ENCODE measurements at regions not wholly inside any gene's neighbourhood (a gene's known extent, or its start where the extent isn't known, plus 50 kb on each side); places are given as distances from the start of the nearest gene placed in this dataset.

GRCh38 chr1:55814967-55815366 lies 599.8 kb upstream of the USP24 start:
- H3K9me3 ChIP-seq (ENCODE audit: low read length), result no peaks in the 10 kb centered on the region
- no peak for DNase-seq (ENCODE audit: low spot score)
- no peaks in the 10 kb centered on the region for H4K20me1 ChIP-seq (ENCODE audit: insufficient read depth, low read length)
- no peaks in the 10 kb centered on the region for H3K9me2 ChIP-seq (ENCODE audit: insufficient read depth, low read length)
- no peaks in the 10 kb centered on the region for H3K4me1 ChIP-seq (ENCODE audit: insufficient read depth, low read length, poor library complexity, severe bottlenecking)
- H3K27ac ChIP-seq (ENCODE audit: low read depth, low read length, poor library complexity, severe bottlenecking), result no peak overlapping the region
- BruUV-seq (replicated peaks), result no TSS peak
- no peak for TF ChIP-seq CTCF (conservative IDR thresholded peaks at IDR 0.05; ENCODE audit: low read length)
- TF ChIP-seq EZH2phosphoT487 (IDR thresholded peaks at IDR 0.05; ENCODE audit: borderline replicate concordance, low read depth, low read length), result no peak
- H3K4me3 ChIP-seq (ENCODE audit: low read depth, low read length, poor library complexity, severe bottlenecking), result no peak overlapping the region
- ChIA-PET CTCF (ENCODE audit: unreplicated experiment) (interaction anchor here (1.6 kb wide), 1 partner anchor 24 kb away, joined by 3 read pairs; no protein-coding TSS in a partner anchor), POLR2A (no interaction called here)
- intact Hi-C loops (cut with micrococcal nuclease; ENCODE audit: unreplicated experiment), result no loop called here
- no peak overlapping the region for H2AFZ ChIP-seq (ENCODE audit: low read length)
- H3K4me2 ChIP-seq (ENCODE audit: low read length), result no peak overlapping the region
- no peaks in the 10 kb centered on the region for H3K79me2 ChIP-seq (ENCODE audit: insufficient read depth, low read depth, low read length)
- H3K36me3 ChIP-seq (ENCODE audit: insufficient read depth, low read length), result no peaks in the 10 kb centered on the region

GRCh38 chr1:55813618-55814017 lies 598.5 kb upstream of the USP24 start:
- Histone ChIP-seq H3K4me2 (ENCODE audit: low read length) (no peak overlapping the region), H3K36me3 (ENCODE audit: insufficient read depth, low read length) (no peaks in the 10 kb centered on the region), H4K20me1 (ENCODE audit: insufficient read depth, low read length) (no peaks in the 10 kb centered on the region), H2AFZ (ENCODE audit: low read length) (no peak overlapping the region), H3K27ac (ENCODE audit: low read depth, low read length, poor library complexity, severe bottlenecking) (no peak overlapping the region), H3K4me3 (ENCODE audit: low read depth, low read length, poor library complexity, severe bottlenecking) (no peak overlapping the region), H3K4me1 (ENCODE audit: insufficient read depth, low read length, poor library complexity, severe bottlenecking) (no peaks in the 10 kb centered on the region), H3K9me2 (ENCODE audit: insufficient read depth, low read length) (no peaks in the 10 kb centered on the region), H3K9me3 (ENCODE audit: low read length) (no peaks in the 10 kb centered on the region), H3K79me2 (ENCODE audit: insufficient read depth, low read depth, low read length) (no peaks in the 10 kb centered on the region)
- DNase-seq (ENCODE audit: low spot score), result no peak
- no TSS peak for BruUV-seq (replicated peaks)
- no peak for TF ChIP-seq EZH2phosphoT487 (IDR thresholded peaks at IDR 0.05; ENCODE audit: borderline replicate concordance, low read depth, low read length)
- TF ChIP-seq CTCF (conservative IDR thresholded peaks at IDR 0.05; ENCODE audit: low read length), result no peak
- intact Hi-C loops (cut with micrococcal nuclease; ENCODE audit: unreplicated experiment), result no loop called here
- POLR2A ChIA-PET, result no interaction called here
- CTCF ChIA-PET (ENCODE audit: unreplicated experiment), result no interaction called here

GRCh38 chr1:55812281-55812680 lies 597.1 kb upstream of the USP24 start:
- POLR2A ChIA-PET, result interaction anchor here (0.9 kb wide), 1 partner anchor 24 kb away, joined by 3 read pairs; no protein-coding TSS in a partner anchor
- DNase-seq (ENCODE audit: low spot score), result no peak
- BruUV-seq (replicated peaks), result no TSS peak
- Histone ChIP-seq H3K27ac (ENCODE audit: low read depth, low read length, poor library complexity, severe bottlenecking) (no peak overlapping the region), H4K20me1 (ENCODE audit: insufficient read depth, low read length) (no peaks in the 10 kb centered on the region), H3K4me3 (ENCODE audit: low read depth, low read length, poor library complexity, severe bottlenecking) (no peak overlapping the region), H3K4me1 (ENCODE audit: insufficient read depth, low read length, poor library complexity, severe bottlenecking) (no peaks in the 10 kb centered on the region), H3K36me3 (ENCODE audit: insufficient read depth, low read length) (no peaks in the 10 kb centered on the region), H3K4me2 (ENCODE audit: low read length) (no peak overlapping the region), H3K9me3 (ENCODE audit: low read length) (no peaks in the 10 kb centered on the region), H3K79me2 (ENCODE audit: insufficient read depth, low read depth, low read length) (no peaks in the 10 kb centered on the region), H2AFZ (ENCODE audit: low read length) (no peak overlapping the region), H3K9me2 (ENCODE audit: insufficient read depth, low read length) (no peaks in the 10 kb centered on the region)
- intact Hi-C loops (cut with micrococcal nuclease; ENCODE audit: unreplicated experiment), result no loop called here
- CTCF ChIA-PET (ENCODE audit: unreplicated experiment), result no interaction called here
- TF ChIP-seq CTCF (conservative IDR thresholded peaks at IDR 0.05; ENCODE audit: low read length) (no peak), EZH2phosphoT487 (IDR thresholded peaks at IDR 0.05; ENCODE audit: borderline replicate concordance, low read depth, low read length) (no peak)
